DMS79 (cell line): ENCODE measurements at regions not wholly inside any gene's neighbourhood (a gene's known extent, or its start where the extent isn't known, plus 50 kb on each side); places are given as distances from the start of the nearest gene placed in this dataset.

Experiments used
- DNase-seq: peaks from one replicate; lab custom pipeline; 2025; lab: John Stamatoyannopoulos, UW

DNA sequence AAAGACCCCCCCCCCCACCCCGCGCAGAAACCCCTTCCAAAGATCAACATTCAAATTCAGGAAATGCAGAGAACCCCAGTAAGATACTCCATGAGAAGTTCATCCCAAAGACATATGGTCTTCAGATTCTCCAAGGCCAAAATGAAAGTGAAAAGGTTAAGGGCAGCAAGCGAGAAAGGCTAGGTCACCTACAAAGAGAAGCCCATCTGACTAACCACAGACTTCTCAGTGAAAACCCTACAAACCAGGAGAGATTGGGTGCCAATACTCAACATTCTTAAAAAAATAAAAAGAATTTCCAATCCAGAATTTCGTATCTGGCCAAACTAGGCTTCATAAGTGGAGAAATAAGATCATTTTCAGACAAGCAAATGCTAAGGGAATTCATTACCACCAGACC, 175.2 kb downstream of the RND3 start:
- no peak for DNase-seq

DNA sequence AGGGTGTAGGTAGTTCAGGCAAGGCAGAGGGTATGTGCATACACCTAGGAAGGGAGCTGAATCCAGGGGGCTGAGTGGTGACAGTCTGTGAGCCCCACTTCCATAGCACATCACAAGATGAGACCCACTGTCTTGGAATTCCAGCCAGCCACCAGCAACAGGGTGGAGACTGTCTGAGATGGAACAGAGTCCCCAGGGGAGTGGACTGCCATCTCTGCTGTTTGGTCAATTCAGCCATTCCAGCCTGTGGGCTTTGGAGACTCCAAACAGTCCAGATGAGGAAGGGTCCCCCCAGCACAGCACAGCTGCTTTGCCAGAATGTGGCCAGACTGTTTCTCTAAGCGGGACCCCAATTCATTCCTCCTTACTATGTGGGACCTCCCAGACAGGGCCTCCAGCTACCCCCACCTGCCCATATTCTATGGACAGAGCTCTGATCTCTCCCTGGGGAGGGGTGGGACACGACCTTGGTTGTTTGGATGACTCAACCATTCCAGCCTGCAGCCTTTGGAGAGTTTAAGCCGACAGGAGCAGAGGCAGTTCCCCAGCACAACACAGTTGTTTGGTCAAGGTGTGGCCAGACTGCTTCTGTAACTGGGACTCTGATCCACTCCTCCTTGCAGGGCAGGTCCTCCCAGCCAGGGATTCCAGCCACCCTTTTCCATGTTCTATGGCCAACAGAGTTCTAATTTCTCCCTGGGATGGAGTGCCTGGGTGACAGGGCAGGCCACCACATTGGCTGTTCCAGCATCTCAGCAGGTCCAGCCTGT, 178.0 kb downstream of the RND3 start:
- DNase-seq: no peak

DNA sequence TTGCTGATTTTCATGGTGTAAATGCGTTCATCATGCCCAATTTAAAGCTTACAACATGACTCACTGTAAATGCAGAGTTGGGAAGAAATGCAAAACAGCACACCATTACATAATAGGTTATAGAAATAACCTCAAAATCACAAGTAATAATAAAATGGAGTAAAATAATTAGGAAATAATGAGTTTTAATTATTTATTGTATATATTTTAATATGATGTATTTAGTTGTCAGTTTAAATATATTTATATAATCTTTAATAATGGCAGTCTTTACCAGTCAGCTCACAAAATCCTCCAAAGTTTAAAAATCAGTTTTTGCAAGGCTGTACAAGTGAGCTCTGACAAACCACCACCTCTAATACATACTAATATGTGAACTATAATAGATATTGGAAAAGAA, 180.2 kb downstream of the RND3 start:
- DNase-seq: no peak

GRCh38 chr2:150303281-150303680, 184.2 kb downstream of the RND3 start:
- no peak for DNase-seq

DNA sequence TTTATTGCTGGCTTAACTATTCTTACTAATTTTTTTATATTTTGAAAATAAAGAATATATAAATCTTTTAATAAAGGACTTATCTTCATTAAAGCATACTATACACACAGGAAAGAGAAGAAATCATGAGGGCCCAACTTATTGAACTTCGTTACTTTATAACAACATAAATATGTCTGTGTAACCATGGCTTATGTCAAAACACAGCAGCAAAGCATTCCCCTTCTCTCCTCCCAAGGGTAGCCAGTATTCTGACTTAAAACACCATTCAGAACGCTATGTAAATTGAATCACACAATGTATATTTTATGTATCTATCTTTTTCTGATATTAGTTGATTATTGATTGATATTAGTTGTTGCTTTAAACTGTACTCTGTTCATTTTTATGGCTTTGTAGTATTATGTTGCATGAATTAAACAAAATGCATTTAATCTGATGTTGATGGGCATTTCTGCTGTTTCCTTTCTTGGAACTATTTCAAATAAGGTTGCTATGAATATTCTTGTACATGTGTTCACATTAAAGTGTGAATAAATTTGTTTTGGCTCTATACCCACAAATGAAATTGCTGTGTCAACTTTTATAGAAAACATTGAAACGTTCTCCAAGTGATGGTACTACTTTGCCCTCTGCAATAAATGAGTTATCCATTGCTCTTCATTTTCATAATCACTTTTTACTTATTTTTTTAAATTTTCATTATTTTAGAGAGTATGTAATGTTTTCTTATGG, 188.7 kb downstream of the RND3 start:
- DNase-seq: no peak

GRCh38 chr2:150296770-150297546, 190.5 kb downstream of the RND3 start:
- DNase-seq: no peak

GRCh38 chr2:150295544-150295943, 191.9 kb downstream of the RND3 start:
- DNase-seq: no peak

DNA sequence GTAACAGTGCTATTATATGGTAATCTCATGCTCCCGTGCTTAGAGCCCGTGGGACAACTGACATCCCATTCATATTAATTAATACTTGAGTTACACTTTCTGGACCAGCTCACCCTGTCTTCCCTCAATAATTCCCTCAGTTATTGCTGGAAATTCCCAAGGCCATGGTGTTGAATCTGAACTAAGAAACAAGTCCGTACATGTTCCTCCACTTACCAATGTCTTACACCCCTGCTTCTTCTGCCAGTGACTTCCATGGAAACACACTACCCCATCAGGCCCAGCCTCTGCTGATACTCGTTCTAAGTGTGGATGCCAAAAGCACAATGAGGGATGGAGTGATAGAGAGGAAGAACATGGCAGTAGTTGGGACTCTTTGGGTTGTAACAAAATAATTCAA, 193.7 kb downstream of the RND3 start:
- DNase-seq: no peak

DNA sequence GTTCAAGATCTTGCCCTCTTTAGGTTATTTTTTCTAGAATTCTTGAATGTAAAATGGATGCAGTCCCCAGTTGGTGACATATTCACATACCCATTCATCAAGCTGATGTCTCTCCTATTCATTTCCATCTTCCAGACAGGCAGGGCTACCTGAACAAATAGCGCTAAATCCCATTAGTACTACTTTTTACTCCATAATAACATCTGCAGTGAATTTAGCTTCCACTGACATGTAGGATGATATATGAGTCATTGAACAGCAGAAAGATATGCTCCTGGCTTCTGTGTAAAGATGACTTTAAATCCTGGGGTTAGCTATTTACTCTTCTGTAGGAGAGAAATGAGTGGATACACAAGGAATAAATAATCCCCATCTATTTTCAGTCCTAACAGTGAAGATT, 194.7 kb downstream of the RND3 start:
- DNase-seq: no peak

- no peak for DNase-seq
Observed at GRCh38 chr2:150292192-150292591, 195.3 kb downstream of the RND3 start.

DNA sequence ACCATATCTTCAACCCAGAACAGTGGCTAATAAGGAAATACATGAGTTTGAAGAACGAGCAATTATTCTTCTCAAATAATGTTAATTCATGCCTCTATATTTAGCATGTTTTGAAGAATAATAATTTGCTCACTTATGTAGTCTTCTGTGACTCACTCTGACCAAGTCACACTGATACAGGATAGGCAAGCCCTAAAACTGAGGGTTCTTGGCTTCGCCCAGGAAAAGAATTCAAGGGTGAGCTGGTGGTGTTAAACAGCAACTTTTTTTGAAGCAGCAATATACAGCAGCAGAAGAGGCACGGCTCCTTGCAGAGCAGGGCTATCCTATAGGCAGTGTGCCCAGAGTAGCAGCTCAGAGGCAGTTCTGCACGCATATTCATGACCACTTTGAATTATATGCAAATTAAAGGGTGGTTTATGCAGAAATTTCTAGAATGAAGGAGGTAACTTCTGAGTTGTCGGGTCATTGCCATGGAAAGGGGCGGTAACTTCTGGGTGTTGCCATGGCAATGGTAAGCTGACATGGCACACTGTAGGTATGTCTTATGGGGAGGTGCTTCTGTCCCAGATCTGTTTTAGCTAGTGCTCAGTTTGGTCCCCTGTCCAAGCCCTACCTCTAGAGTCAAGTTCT, 200.6 kb downstream of the RND3 start:
- DNase-seq: no peak

DNA sequence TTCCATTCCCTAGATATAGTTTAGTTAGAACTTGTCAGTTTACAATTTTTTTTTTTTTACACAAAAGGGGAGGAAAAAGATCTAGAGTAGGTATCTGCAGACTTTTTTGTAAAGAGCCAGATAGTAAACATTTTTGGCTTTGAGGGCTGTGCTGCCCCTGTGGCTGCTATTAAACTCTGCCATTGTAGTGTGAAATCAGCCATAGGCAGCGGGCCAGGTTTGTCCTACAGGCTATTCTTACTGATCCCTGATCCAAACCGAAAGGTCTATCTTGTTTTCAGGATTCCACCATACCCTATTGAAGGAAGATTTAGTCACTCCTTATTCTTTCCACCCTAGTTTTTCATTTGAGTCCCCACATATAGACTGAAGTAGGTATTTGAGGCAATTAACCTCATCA, 203.4 kb downstream of the RND3 start:
- DNase-seq: no peak

GRCh38 chr2:150282771-150283371, 204.6 kb downstream of the RND3 start:
- DNase-seq: no peak

GRCh38 chr2:150282357-150282756, 205.1 kb downstream of the RND3 start:
- no peak for DNase-seq

DNA sequence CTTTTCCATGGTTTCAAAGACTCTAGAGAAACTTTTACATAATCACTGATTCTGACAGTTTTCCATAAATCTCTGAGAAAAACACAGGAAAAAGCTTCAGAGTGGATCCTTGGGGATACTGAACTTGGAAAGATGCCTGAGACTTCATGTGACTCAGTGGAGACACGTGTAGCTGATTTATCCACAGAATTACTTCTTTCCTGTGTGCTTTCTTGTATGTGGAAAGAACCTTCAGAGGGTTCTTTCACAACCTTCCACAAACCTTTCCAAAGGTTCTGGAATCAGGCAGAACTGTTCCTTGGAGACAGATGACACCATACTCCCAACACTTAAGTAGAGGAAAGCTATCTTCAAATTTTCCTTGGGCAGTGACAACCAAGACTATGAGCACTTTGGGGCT, 207.2 kb downstream of the RND3 start:
- DNase-seq: no peak

GRCh38 chr2:150279686-150280085, 207.8 kb downstream of the RND3 start:
- DNase-seq: no peak

DNA sequence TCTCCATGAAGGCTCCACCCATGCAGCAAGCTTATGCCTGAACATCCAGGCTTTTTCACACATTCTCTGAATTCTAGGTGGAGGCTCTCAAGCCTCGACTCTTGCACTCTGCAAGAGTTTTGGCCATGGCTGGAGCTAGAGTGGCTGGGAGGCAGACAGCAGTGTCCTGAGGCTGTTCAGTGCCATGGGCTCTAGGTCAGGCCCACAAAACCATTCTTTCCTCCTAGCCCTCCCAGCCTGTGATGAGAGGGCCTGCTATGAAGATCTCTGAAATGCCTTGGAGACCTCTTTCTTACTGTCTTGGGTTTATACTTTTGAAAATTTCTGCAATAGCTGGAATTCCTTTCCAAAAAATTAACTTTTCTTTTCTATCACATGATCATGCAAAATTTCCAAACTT, 210.7 kb downstream of the RND3 start:
- DNase-seq: no peak

DNA sequence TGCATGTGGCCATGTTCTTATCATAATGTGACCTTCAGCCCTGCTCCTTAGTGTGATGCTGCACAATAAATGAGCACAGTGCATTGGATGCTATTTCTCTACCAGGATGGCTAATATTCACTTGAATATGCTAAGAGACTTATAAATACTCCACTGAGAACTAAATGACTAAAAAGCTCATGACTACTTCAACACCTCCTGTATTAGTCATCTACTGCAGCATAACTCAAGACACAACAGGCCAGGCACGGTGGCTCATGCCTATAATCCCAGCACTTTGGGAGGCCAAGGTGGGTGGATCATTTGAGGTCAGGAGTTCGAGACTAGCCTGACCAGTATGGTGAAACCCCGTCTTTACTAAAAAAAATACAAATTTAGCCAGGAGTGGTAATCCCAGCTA, 213.4 kb downstream of the RND3 start:
- no peak for DNase-seq

- DNase-seq: no peak
Observed at GRCh38 chr2:150271952-150272802, 215.3 kb downstream of the RND3 start.

DNA sequence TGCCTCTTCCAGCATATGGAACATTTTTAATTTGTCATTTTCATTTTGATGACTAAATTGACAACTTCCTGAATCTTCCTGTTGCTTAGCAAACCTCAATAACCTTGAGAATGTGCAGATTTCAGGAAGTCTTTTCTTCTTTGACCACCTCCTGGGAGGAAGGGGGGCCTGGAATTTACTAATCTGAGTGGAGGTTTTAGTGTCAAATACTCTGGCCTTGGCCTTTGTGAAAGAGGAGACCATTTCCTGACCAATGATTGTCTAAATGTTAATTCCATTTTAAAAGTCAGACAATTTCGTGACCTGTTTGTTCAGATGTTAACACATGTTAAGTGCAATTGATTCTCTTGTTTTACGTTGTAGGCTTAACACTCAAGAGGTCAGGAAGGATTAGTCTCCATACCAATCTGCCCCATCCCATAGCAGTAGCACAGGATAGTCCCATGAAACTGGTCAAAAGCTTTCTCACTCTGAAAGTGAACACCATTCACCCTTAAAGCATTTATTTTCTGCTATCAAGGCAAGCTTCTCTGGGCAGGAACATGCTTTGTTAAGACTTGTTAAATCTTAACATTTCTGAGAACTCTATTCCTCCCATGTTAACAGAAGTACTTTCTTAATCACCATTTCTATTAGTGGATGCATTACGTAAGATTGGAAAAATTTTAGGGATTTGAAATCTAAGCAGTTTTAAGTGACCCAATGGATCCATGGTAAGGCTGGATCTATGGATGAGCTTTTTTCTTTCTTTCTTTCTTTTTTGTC, 219.6 kb downstream of the RND3 start:
- DNase-seq: no peak
